HS-5 (cell line): ENCODE measurements at regions not wholly inside any gene's neighbourhood (a gene's known extent, or its start where the extent isn't known, plus 50 kb on each side); places are given as distances from the start of the nearest gene placed in this dataset.

Experiments used
- DNase-seq: peaks from one replicate; pipeline ENCODE4 v3.0.0-alpha.2; 2012; ENCODE audit warnings: low read depth

DNA sequence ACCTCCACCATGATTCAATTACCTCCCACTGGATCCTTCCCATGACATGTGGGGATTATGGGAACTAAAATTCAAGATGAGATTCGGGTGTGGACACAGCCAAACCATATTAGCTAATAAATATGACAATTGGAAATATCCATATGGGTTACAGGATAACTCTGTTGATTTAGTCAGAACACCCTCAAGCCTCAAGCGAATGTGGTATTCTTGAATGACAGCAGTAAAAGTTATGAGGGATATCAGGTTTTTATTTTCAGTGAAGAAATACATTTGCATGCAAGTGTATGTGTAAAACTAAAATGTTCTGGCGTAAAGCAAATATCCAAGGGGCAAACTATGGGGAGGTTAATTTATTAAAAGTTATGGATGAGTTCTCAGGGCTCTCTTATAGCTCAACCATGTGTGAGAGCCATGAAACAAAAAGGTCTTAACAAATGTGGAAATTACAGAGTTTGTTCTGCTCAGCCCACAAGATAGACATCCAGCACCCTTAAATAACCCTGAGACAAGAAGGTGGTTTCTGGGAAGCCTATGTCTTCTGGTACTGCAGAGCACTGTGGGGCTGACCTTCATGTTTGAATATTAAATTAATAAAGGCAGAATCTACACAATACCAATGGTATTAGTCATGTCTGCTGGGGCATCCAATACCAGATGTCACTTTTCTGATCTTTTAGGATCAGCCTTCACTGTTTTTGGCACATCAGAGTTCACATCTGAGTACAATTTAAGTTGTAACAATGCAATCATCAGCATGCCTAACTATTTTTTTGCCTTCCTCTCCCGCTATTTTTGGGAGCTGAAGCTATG is 370.5 kb upstream of the RSPO3 start:
- DNase-seq, result peak; percentile 23

DNA sequence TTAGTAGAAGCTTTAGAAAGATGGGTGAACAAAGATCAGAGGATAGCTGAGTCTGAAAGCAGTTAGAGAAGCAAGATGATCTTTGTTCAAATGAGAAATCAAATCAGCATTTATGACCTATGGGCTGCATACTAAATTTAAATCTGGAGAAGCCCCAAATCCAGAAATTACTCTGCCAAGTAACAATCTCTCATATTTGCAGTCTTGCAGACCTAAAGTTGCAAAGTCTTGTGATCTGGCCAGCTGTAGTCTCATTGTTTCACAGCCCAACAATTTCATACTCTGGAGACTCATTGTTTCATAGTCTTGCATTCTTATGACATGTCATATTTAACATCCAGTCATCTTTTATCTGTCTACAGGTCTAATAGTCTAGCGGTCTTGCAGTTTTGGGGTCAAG is 364.9 kb upstream of the RSPO3 start:
- DNase-seq, result no peak

GRCh38 chr6:126761854-126762253 is 356.6 kb upstream of the RSPO3 start:
- no peak for DNase-seq

DNA sequence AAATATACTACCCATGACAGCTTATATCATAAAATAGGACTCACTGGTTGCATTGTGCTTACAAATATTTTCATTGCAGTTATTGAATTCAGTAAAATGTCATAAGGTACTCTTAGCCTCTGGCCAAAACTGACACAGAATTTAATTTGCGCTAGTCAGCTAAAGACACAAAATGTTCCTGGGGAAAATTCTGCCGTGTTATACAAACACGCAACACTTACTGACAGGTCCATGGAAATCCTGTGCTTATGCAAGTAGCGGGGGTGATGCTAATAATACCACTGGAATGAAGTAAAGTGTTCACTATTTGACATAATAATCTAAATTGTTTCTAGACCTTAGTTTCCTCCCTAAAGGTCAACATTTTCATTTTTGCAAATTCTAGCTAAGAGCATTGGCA is 354.4 kb upstream of the RSPO3 start:
- no peak for DNase-seq

DNA sequence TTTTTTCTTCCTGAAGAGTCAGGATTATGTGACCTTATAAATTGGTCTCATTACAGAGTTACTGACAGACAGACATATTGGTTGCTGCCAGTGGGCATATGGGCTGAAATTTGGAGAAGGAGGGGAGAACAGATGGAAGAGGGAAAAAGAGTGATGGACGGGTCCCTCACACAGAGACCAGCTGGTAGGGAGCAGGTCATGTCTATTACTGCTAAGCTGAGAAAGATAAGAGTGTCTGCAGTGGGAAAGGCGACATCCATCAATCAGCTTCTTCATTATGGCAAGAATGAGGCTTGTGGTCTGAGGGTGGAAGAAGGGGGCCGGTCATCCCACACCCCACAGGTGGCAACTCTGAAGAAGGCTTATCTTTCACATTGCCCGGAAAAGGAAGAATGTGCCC is 353.8 kb upstream of the RSPO3 start:
- DNase-seq, result no peak

- DNase-seq, result no peak
Observed at GRCh38 chr6:126766820-126767219, 351.7 kb upstream of the RSPO3 start.

- DNase-seq, result no peak
Observed at GRCh38 chr6:126767711-126768110, 350.8 kb upstream of the RSPO3 start.

DNA sequence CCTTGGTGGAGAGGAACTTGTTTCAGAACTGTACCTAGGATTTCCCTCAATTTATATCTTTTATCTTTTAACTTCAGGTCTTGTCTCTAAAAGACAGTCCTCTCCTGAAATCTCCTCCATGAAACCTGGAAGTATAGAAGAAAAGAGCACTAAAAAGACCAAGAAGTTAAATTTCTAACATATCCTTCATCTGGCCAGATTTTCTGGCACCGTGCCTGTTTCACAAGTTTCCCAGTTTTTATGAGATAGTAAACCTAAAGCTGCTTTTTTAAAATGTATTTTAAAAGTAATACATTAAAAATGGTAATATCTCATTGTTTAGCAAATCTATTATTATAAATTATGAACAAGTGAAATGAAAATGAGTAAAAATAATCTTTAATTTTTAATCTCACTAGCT is 348.3 kb upstream of the RSPO3 start:
- no peak for DNase-seq

GRCh38 chr6:126773112-126773805 is 345.2 kb upstream of the RSPO3 start:
- DNase-seq, result no peak

GRCh38 chr6:126779331-126779730 is 339.1 kb upstream of the RSPO3 start:
- no peak for DNase-seq

DNA sequence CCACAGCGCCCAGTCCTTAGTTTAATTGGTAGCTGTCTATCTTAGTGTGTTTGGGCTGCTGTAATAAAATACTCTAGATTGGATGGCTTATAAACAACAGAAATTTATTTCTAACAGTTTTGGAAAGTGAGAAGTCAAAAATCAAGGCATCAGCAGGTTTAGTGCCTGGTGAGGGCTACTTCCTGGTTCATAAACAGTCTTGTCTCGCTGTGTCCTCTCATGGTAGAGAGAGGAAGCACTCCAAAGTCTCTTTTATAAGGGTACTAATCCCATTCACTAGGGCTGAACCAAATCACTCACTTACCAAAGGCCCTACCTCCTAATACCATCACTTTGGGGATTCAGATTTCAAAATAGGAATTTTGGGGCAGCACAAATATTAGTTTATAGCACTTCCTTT is 336.9 kb upstream of the RSPO3 start:
- no peak for DNase-seq

GRCh38 chr6:126784161-126784790 is 334.2 kb upstream of the RSPO3 start:
- no peak for DNase-seq

GRCh38 chr6:126786262-126786661 is 332.2 kb upstream of the RSPO3 start:
- DNase-seq, result no peak

- no peak for DNase-seq
Observed at GRCh38 chr6:126787635-126788034, 330.8 kb upstream of the RSPO3 start.

- no peak for DNase-seq
Observed at GRCh38 chr6:126788861-126789365, 329.6 kb upstream of the RSPO3 start.

- DNase-seq, result no peak
Observed at GRCh38 chr6:126792340-126793085, 326.0 kb upstream of the RSPO3 start.

DNA sequence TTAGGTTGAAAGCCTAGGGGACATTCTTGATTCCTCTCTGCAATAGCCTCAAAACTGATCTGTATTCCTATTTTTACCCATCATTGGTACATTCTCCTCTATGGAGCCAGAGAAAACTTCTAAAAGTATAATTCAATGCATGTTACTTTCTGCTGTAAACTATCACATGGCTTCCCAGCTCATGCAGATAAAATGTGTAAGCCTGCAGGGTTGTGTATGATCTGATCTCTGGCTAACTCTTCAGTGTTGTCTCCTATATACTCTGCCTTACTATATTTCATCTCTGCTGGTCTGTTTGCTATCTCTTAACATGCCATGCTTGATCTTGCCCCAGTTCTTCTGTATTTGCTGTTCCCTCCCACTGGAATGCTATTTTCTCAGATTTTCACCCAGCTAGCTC is 323.3 kb upstream of the RSPO3 start:
- no peak for DNase-seq

GRCh38 chr6:126797981-126798380 is 320.5 kb upstream of the RSPO3 start:
- DNase-seq, result no peak

- DNase-seq, result no peak
Observed at GRCh38 chr6:126803769-126804168, 314.7 kb upstream of the RSPO3 start.

DNA sequence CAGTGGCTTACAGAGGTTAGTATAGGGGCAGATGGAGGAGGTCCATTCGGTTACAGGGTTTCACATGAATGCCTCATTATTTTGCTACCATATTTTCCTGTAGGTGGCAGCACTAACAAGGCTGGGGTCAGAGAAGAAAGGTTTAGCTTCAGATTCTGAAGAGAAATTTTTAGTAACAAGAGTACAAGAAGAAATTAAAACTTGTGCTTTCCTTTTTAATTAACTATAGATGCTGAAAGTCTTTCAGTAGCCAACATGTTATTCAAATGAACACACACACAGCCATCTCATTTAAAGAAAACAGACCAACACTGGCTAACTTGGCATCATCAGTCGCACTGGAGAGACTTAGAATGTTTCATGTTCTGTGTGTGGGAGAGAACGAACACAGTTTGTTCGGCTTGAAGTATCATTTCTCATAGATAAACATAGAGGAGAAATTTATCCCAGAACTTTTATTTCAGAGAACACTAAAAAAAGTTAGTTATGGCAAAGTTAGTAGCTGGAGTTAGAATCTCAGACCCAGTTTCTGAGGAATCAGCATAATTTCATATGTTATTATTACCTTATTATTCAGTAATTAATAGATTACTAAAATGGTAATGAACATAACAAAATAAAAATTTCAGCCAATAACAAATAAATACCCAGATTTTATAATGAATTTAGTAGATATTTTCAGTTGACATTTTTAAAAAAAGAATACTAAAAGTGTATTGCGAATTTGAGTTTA is 314.0 kb upstream of the RSPO3 start:
- no peak for DNase-seq

- no peak for DNase-seq
Observed at GRCh38 chr6:126805861-126806260, 312.6 kb upstream of the RSPO3 start.

DNA sequence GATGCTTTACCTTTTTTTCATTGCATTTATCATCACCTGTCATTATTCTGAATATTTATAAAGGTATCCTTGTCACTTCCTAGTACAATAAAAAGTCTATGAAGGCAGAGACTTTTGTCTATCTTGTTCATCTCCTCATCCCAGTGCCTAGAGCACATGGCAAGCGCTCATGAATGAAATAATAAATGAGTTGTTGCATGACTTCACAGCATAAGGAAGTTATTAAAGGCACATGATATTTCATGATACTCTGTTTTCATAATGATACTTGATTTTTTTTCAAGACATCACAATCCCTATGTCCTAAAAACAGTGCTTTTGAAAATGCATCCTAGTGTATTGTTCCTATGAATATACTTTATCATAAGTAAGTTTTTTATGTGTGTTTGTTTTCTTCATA is 310.6 kb upstream of the RSPO3 start:
- DNase-seq, result no peak
